Vagina (tissue), 2 donors: ENCODE measurements at regions not wholly inside any gene's neighbourhood (a gene's known extent, or its start where the extent isn't known, plus 50 kb on each side); places are given as distances from the start of the nearest gene placed in this dataset.

ENCODE experiments used
- POLR2A ChIP-seq, 2 donors: fragments of 450-650 bp; IDR thresholded peaks; one replicate each; pipeline ENCODE4 v1.6.1; 2017; ENCODE audit warnings: antibody characterized with exemption in 2 of 2, mild to moderate bottlenecking in 2 of 2, moderate library complexity in 2 of 2
- POLR2AphosphoS5 ChIP-seq, 2 donors: sonication (generic); formaldehyde crosslinking; IDR thresholded peaks; one replicate each; pipeline ENCODE4 v1.9.0; 2017; ENCODE audit warnings: antibody characterized with exemption in 2 of 2, mild to moderate bottlenecking in 2 of 2, low read depth in 1 of 2; ENCODE audit not compliant: insufficient read depth in 1 of 2
- TF ChIP-seq, protein P1 (sequence below), 3 experiments: fragments of 450-650 bp in 2 of 3; fragments of 200-600 bp in 1 of 3; sonication (generic) in 1 of 3; IDR thresholded peaks; one replicate each; pipeline ENCODE4 v1.5.1; 2017 to 2019; ENCODE audit warnings: antibody characterized with exemption in 3 of 3, mild to moderate bottlenecking in 2 of 3, moderate library complexity in 2 of 3

DNA sequence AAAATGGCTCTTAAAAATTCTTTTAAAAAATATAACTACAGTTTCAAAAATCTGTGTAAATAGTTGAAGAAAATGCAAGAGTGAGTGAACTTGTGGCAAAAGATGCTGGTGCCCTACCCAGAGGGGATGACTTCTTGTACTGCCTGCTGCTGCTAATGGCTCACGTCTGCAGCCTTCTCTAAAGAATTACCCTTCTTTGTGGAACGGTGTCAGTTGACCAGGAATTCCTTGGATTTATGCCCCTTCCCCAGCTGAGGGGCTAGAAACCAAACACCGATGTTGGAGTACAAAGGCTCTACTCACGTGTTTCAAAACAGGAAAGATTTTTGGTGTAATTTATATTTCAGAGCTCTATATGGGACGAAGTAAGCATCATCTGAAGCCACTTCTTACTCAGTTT lies 1582.8 kb downstream of the OLFM4 start:
- TF ChIP-seq, protein P1, sequence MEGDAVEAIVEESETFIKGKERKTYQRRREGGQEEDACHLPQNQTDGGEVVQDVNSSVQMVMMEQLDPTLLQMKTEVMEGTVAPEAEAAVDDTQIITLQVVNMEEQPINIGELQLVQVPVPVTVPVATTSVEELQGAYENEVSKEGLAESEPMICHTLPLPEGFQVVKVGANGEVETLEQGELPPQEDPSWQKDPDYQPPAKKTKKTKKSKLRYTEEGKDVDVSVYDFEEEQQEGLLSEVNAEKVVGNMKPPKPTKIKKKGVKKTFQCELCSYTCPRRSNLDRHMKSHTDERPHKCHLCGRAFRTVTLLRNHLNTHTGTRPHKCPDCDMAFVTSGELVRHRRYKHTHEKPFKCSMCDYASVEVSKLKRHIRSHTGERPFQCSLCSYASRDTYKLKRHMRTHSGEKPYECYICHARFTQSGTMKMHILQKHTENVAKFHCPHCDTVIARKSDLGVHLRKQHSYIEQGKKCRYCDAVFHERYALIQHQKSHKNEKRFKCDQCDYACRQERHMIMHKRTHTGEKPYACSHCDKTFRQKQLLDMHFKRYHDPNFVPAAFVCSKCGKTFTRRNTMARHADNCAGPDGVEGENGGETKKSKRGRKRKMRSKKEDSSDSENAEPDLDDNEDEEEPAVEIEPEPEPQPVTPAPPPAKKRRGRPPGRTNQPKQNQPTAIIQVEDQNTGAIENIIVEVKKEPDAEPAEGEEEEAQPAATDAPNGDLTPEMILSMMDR (IDR thresholded peaks at IDR 0.05), result no peak
- TF ChIP-seq POLR2A (IDR thresholded peaks at IDR 0.05) (no peak), POLR2AphosphoS5 (IDR thresholded peaks at IDR 0.05; ENCODE audit: insufficient read depth in 1 of 2, low read depth in 1 of 2) (no peak)
